GM18511 (cell line): ENCODE measurements at regions not wholly inside any gene's neighbourhood (a gene's known extent, or its start where the extent isn't known, plus 50 kb on each side); places are given as distances from the start of the nearest gene placed in this dataset.
"Not testable (repeated sequence)": the region's sequence is repeated elsewhere in the genome, so short reads cannot be mapped to it uniquely, and the experiment has no call there.

Experiments used
- ATAC-seq: cut with Tn5 transposase; IDR thresholded peaks from one replicate; pipeline ENCODE4 v1.9.1; 2021; ENCODE audit warnings: mild to moderate bottlenecking, moderate library complexity; ENCODE audit not compliant: unreplicated experiment

DNA sequence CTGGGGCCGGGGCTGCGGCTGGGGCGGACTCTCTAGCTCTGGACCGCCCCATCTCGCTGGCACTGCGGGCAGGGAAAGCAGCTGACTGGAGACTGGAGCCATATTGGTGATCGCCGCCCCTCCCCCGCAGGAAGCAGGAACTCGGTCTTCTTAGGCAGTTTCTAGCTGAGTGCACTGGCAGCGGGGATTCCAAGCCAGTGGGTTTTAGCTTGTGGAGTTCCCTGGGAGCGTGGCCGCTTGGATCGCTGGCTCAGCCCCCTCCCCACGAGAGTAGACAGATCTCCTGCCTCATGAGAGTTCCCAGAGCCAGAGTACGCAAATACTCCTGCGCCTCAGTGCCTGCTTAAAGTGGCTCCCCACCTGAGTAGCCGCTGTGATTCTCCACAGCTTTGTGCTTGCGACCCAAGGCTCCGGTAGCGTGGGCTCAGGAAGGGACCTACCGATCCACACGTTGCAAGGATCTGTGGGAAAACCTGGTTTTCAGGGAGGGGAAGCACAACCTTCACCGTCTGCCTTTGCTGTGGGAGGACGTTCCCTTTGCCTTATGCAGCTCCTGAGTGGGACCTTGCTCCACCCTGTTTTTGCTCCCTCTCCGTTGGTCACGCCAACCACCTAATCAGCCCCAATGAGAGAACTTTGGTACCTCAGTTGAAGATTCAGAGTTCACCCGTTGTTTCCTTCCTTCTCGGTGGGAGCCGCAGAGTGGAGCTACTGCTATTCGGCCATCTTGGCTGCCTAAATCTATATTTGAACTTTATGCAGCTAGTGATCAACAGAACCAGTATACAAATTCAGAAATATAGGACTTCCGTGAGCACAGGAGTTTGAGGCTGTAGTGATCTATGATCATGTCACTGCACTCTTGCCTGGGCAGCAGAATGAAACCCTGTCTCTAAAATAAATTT lies 803.9 kb upstream of the PCDH10 start:
- ATAC-seq = no peak

GRCh38 chr4:132346016-132346415 lies 803.1 kb upstream of the PCDH10 start:
- ATAC-seq = no peak

- ATAC-seq = not testable (repeated sequence)
Measured at GRCh38 chr4:132351606-132352005, 797.5 kb upstream of the PCDH10 start.

GRCh38 chr4:132382243-132382642 lies 766.9 kb upstream of the PCDH10 start:
- ATAC-seq = no peak

GRCh38 chr4:132383571-132384199 lies 765.4 kb upstream of the PCDH10 start:
- no peak for ATAC-seq

DNA sequence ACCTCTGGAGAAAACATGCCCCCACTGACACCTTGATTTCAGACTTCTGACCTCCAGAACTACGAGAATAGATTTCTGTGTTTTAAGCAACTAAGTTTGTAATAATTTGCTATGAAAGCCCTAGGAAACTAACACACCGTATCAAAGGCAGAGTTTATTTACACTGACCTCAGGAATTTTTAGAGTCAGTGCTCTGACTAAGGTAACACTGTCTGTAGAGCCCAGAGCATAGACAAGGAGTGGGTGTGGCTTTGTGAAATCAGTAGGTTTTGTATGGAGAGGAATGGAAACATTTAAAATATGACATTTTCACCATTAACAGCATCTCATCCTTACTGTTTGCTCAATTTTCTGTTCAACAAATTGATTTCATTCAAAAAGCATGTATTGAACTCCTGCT lies 764.4 kb upstream of the PCDH10 start:
- no peak for ATAC-seq

DNA sequence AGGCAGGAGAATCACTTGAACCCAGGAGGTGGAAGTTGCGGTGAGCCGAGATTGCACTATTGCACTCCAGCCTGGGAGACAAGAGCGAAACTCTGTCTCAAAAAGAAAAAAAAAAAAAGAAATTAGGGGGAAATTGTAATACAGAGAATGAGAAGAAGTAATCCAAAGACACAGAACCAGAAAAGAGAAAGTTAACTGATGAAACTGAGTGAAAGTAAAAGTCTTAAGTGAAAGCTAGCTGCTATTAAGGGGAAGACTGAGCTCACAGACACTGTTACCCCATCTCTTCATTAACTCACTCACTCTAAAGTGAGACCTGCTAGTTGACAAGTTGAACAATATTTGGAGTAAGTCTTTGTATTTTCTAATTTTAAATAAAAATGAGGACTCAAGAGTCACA lies 763.0 kb upstream of the PCDH10 start:
- no peak for ATAC-seq

GRCh38 chr4:132387060-132387459 lies 762.0 kb upstream of the PCDH10 start:
- ATAC-seq = no peak

GRCh38 chr4:132395561-132395960 lies 753.5 kb upstream of the PCDH10 start:
- no peak for ATAC-seq

GRCh38 chr4:132396636-132397035 lies 752.5 kb upstream of the PCDH10 start:
- ATAC-seq = no peak

- ATAC-seq = no peak
Measured at GRCh38 chr4:132417220-132417619, 731.9 kb upstream of the PCDH10 start.

DNA sequence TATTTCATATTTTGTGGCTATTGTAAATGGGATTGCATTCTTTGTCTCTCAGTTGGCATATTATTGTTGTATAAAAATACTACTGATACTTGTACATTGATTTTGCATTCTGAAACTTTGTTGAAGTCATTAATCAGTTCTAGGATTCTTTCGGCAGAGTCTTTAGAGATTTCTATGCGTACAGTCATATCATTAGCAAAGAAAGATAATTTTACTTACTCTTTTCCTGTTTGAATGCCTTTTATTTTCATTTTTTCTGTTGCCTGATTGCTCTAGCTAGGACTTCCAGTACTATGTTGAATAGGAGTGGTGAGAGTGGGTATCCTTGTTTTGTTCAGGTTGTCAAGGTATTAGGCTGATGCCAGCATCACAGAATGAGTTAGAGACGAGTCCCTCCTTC lies 722.0 kb upstream of the PCDH10 start:
- ATAC-seq = no peak

DNA sequence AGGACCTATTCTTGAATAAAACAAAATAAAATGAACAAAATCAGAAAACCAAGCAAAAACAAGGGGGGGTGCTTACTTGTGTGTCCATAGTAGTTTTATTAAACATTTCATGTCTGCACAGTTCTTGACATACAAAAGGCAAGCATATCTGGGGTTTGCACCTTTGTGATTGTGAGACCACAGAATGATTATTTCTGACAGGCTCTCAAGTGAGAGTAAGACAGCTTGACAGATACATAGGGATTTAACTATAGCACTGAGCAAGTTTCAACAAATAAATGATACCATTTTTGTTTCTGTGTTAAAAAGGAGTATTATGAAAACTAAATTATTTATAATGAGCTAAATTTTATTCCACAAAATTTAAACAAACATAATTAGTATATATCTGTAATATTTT lies 712.0 kb upstream of the PCDH10 start:
- no peak for ATAC-seq

- no peak for ATAC-seq
Measured at GRCh38 chr4:132445386-132445785, 703.7 kb upstream of the PCDH10 start.

- ATAC-seq = not testable (repeated sequence)
Measured at GRCh38 chr4:132457987-132458386, 691.1 kb upstream of the PCDH10 start.

DNA sequence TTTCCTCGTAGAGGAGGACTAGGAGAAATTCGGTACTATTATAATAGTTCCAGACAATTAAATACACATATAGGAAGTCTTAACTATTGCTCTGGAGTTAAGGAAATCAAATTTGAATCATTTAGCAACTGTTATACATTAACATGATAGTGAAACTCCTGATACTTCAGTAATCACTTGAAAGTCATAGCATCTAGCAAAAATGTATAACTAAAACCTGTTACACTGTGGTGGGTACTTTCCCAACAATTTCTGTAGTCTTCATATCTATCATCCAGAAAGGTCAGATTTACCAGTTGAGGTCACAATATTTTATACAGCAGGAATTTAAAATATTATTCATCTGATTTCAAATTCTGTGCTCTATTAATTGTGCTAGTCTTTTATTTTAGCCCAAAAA lies 669.6 kb upstream of the PCDH10 start:
- ATAC-seq = no peak

DNA sequence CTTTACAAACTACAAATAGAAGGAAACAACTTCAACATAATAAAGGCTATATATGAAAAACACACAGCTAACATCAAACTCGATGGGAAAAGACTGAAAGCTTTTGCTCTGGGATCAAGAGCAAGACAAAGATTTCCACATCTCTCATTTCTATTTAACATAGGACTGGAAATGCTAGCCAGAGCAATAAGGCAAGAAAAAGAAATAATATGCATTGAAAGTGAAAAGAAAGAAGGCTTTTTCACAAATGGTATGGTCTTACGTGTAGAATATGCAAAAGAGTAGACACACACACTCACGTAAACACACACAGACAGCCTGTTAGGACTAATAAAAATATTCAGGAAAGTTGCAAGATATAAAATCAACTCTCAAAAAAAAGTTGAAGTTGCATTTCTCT lies 660.5 kb upstream of the PCDH10 start:
- ATAC-seq = no peak

- ATAC-seq = no peak
Measured at GRCh38 chr4:132493476-132493875, 655.6 kb upstream of the PCDH10 start.

- ATAC-seq = not testable (repeated sequence)
Measured at GRCh38 chr4:132495267-132495812, 653.8 kb upstream of the PCDH10 start.

DNA sequence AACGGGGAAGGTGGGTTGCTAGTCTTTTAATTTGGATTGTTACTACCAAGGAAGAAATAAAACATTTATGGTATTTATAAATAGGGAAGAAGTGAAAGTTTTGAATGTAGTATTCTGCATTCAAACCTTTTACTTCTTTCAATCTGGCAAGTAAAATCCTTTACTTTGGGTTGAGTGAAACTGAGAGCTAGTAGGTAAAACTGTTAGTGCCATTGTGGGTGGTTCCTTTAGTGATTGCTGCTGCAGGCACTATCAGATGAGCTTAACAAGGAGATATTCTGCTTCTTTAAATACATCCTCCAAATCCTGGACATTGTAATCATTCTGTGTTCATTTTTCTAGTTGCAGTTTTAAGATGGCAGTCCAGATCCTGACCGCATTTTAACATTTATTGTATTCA lies 650.9 kb upstream of the PCDH10 start:
- no peak for ATAC-seq

- ATAC-seq = no peak
Measured at GRCh38 chr4:132502096-132502552, 647.0 kb upstream of the PCDH10 start.

- ATAC-seq = no peak
Measured at GRCh38 chr4:132504438-132504837, 644.7 kb upstream of the PCDH10 start.
